Ovary (tissue), 3 donors: ENCODE measurements at regions not wholly inside any gene's neighbourhood (a gene's known extent, or its start where the extent isn't known, plus 50 kb on each side); places are given as distances from the start of the nearest gene placed in this dataset.

Experiments used
- EP300 ChIP-seq: sonication (generic); formaldehyde crosslinking; IDR thresholded peaks from one replicate; pipeline ENCODE4 v1.6.1; 2017; ENCODE audit warnings: antibody characterized with exemption
- POLR2A ChIP-seq: fragments of 450-650 bp; IDR thresholded peaks from one replicate; pipeline ENCODE4 v1.6.1; 2017; ENCODE audit warnings: antibody characterized with exemption, mild to moderate bottlenecking, moderate library complexity
- TF ChIP-seq, protein P1 (sequence below), 3 donors: fragments of 450-650 bp in 2 of 3; fragments of 200-600 bp in 1 of 3; IDR thresholded peaks; one replicate each; pipeline versions ENCODE4 v1.5.1 to v1.8.0; 2016 to 2022; ENCODE audit warnings: antibody characterized with exemption in 3 of 3, mild to moderate bottlenecking in 1 of 3
- donor health status: DM: no; HTN: no; CAD: no.

- TF ChIP-seq, protein P1, sequence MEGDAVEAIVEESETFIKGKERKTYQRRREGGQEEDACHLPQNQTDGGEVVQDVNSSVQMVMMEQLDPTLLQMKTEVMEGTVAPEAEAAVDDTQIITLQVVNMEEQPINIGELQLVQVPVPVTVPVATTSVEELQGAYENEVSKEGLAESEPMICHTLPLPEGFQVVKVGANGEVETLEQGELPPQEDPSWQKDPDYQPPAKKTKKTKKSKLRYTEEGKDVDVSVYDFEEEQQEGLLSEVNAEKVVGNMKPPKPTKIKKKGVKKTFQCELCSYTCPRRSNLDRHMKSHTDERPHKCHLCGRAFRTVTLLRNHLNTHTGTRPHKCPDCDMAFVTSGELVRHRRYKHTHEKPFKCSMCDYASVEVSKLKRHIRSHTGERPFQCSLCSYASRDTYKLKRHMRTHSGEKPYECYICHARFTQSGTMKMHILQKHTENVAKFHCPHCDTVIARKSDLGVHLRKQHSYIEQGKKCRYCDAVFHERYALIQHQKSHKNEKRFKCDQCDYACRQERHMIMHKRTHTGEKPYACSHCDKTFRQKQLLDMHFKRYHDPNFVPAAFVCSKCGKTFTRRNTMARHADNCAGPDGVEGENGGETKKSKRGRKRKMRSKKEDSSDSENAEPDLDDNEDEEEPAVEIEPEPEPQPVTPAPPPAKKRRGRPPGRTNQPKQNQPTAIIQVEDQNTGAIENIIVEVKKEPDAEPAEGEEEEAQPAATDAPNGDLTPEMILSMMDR (IDR thresholded peaks at IDR 0.05), result no peak
- TF ChIP-seq EP300, result no peak
- TF ChIP-seq POLR2A, result no peak
These were observed 84.7 kb upstream of the AKAP12 start for GRCh38 chr6:151155095-151155494.
